Endothelial cell of umbilical vein (primary cell): ENCODE measurements at regions not wholly inside any gene's neighbourhood (a gene's known extent, or its start where the extent isn't known, plus 50 kb on each side); places are given as distances from the start of the nearest gene placed in this dataset.

Experiments
- BruUV-seq: library from RNA; stranded (reverse); fragments of 400-500 nt; replicated peaks from 2 replicates; lab custom pipeline; 2021; lab: Mats Ljungman, UMichigan
- CTCF ChIA-PET: fragments of 300-600, 350-600 bp; sonication (Branson Sonifier 250); formaldehyde crosslinking; loops from one replicate; lab custom pipeline; 2021; ENCODE audit warnings: antibody characterized with exemption, inconsistent platforms; lab: Charles Lee
- POLR2A ChIA-PET: fragments of 300-600, 350-600 bp; sonication (Branson Sonifier 250); formaldehyde crosslinking; loops from one replicate; lab custom pipeline; 2021; ENCODE audit warnings: antibody characterized with exemption, inconsistent platforms; lab: Charles Lee
- DNase-seq: peaks from one replicate; pipeline ENCODE4 v3.0.0-alpha.2; 2011; ENCODE audit warnings: low read depth, low spot score
- FAIRE-seq: peaks from 2 replicates; lab custom pipeline; 2011; peaks lifted over from hg19 to GRCh38; lab: Jason Lieb, UNC
- H2AFZ ChIP-seq: 2 replicates; pipeline ENCODE4 v1.6.0; 2012; ENCODE audit warnings: low read depth, low read length, control low read depth, inconsistent platforms
- H3K27ac ChIP-seq: 2 replicates; pipeline ENCODE4 v1.5.1; 2011; ENCODE audit warnings: low read depth, mild to moderate bottlenecking, control low read depth, low read length, moderate library complexity; ENCODE audit not compliant: insufficient read depth
- H3K27me3 ChIP-seq, 2 experiments: 2 replicates each; pipeline versions ENCODE4 v1.6.0 to v1.6.1; 2011; ENCODE audit warnings: low read length in 2 of 2, mixed read lengths in 1 of 2; ENCODE audit not compliant: control insufficient read depth in 2 of 2, insufficient read depth in 2 of 2
- H3K36me3 ChIP-seq, 2 experiments: 2 replicates in 1 of 2; 3 replicates in 1 of 2; pipeline ENCODE4 v1.5.1; 2011; ENCODE audit warnings: low read length in 2 of 2, mild to moderate bottlenecking in 1 of 2, moderate library complexity in 1 of 2; ENCODE audit not compliant: control insufficient read depth in 2 of 2, insufficient read depth in 2 of 2; ENCODE audit errors: extremely low read depth in 1 of 2
- H3K4me1 ChIP-seq: 3 replicates; pipeline ENCODE4 v1.5.1; 2011; ENCODE audit warnings: mild to moderate bottlenecking, low read length; ENCODE audit not compliant: control insufficient read depth, insufficient read depth; ENCODE audit errors: extremely low read depth
- H3K4me2 ChIP-seq: 2 replicates; pipeline ENCODE4 v1.6.1; 2011; ENCODE audit warnings: low read length, control low read depth, mixed read lengths; ENCODE audit not compliant: insufficient read depth
- H3K4me3 ChIP-seq, 3 experiments: fragments of 200-600 bp in 1 of 3; sonication (generic), shearing (Covaris generic) in 1 of 3; replicated peaks in 1 of 3; 2 replicates each; pipeline ENCODE4 v1.5.1; 2011 to 2016; ENCODE audit warnings: control low read depth in 3 of 3, low read length in 3 of 3, mild to moderate bottlenecking in 2 of 3, inconsistent platforms in 1 of 3, low read depth in 1 of 3, moderate library complexity in 1 of 3; ENCODE audit not compliant: insufficient read depth in 1 of 3
- H3K79me2 ChIP-seq: 2 replicates; pipeline ENCODE4 v1.6.0; 2012; ENCODE audit warnings: low read length, inconsistent platforms; ENCODE audit not compliant: control insufficient read depth, insufficient read depth
- H3K9ac ChIP-seq: replicated peaks from 2 replicates; pipeline ENCODE3; 2011; ENCODE audit warnings: low read length, control low read depth; ENCODE audit not compliant: insufficient read depth; ENCODE audit errors: extremely low read depth
- H3K9me1 ChIP-seq: replicated peaks from 3 replicates; pipeline ENCODE4 v1.6.0; 2011; ENCODE audit warnings: mild to moderate bottlenecking, low read length; ENCODE audit not compliant: control insufficient read depth, insufficient read depth; ENCODE audit errors: extremely low read depth
- H3K9me3 ChIP-seq: replicated peaks from 2 replicates; pipeline ENCODE4 v1.5.1; 2012; ENCODE audit warnings: low read length, inconsistent platforms; ENCODE audit not compliant: control insufficient read depth, insufficient read depth
- H4K20me1 ChIP-seq: replicated peaks from 2 replicates; pipeline ENCODE3; 2011; ENCODE audit warnings: mild to moderate bottlenecking, low read length; ENCODE audit not compliant: control insufficient read depth, insufficient read depth; ENCODE audit errors: extremely low read depth
- EZH2 ChIP-seq: IDR thresholded peaks from 2 replicates; pipeline ENCODE4 v1.6.1; 2012; ENCODE audit warnings: borderline replicate concordance, low read depth, mild to moderate bottlenecking, moderate library complexity, low read length, inconsistent platforms; ENCODE audit not compliant: severe bottlenecking
- FOS ChIP-seq: IDR thresholded peaks from 2 replicates; pipeline ENCODE4 v1.6.1; 2011; ENCODE audit warnings: mild to moderate bottlenecking, low read length, moderate library complexity, borderline replicate concordance; ENCODE audit not compliant: insufficient read depth
- GATA2 ChIP-seq: IDR thresholded peaks from 2 replicates; pipeline ENCODE4 v1.7.0; 2011; ENCODE audit warnings: low read depth, mild to moderate bottlenecking, moderate library complexity, mixed read lengths, low read length; ENCODE audit not compliant: insufficient read length, insufficient read depth
- JUN ChIP-seq: IDR thresholded peaks from 2 replicates; pipeline ENCODE4 v1.6.1; 2011; ENCODE audit warnings: borderline replicate concordance, low read depth; ENCODE audit not compliant: insufficient read length, insufficient read depth
- MAX ChIP-seq: IDR thresholded peaks from 2 replicates; pipeline ENCODE4 v1.6.1; 2011; ENCODE audit not compliant: insufficient read depth, insufficient read length
- MYC ChIP-seq: IDR thresholded peaks from one replicate; pipeline ENCODE4 v1.6.1; 2011; ENCODE audit warnings: mild to moderate bottlenecking, low read depth, low read length
- POLR2A ChIP-seq: IDR thresholded peaks from 2 replicates; pipeline ENCODE4 v1.6.1; 2012; ENCODE audit warnings: low read depth, mild to moderate bottlenecking, control low read depth, low read length
- POLR2AphosphoS5 ChIP-seq: IDR thresholded peaks from 2 replicates; pipeline ENCODE4 v1.6.1; 2012; ENCODE audit warnings: low read depth, mild to moderate bottlenecking, control low read depth, low read length, moderate library complexity; ENCODE audit not compliant: insufficient read depth
- dilution Hi-C: fragments of 300-500 bp; cut with MboI; formaldehyde crosslinking; loops from one replicate; pipeline ENCODE4 v1.15.0; 2019; ENCODE audit warnings: low sequenced_read_pairs; ENCODE audit not compliant: extremely low pct_ligation_motif_present
- intact Hi-C: fragments of 100-400 bp; cut with micrococcal nuclease; formaldehyde crosslinking; loops from one replicate; pipeline ENCODE4 v1.10.0; 2022
- TF ChIP-seq, protein P1 (sequence below), 2 donors: IDR thresholded peaks; 1 replicate in 1 of 2; 2 replicates in 1 of 2; pipeline ENCODE4 v1.5.1; 2011; ENCODE audit warnings: low read length in 2 of 2, mild to moderate bottlenecking in 2 of 2, moderate library complexity in 2 of 2, control low read depth in 1 of 2, inconsistent platforms in 1 of 2, low read depth in 1 of 2; ENCODE audit not compliant: insufficient read depth in 1 of 2; ENCODE audit errors: extremely low read depth in 1 of 2

GRCh38 chr9:115543511-115543910, 425.6 kb upstream of the TNC start:
- Histone ChIP-seq H3K9me3 (no peaks in the 10 kb centered on the region), H3K9me1 (no peaks in the 10 kb centered on the region), H3K4me3 (no peak overlapping the region), H3K9ac (no peak overlapping the region), H3K4me1 (no peaks in the 10 kb centered on the region), H2AFZ (no peak overlapping the region), H3K79me2 (no peaks in the 10 kb centered on the region), H3K27me3 (no peaks in the 10 kb centered on the region), H3K36me3 (no peaks in the 10 kb centered on the region), H4K20me1 (no peaks in the 10 kb centered on the region), H3K4me2 (no peak overlapping the region), H3K27ac (no peak overlapping the region)
- FAIRE-seq (no peak), DNase-seq (no peak)
- no TSS peak for BruUV-seq
- TF ChIP-seq POLR2A (no peak), POLR2AphosphoS5 (no peak), MYC (no peak), GATA2 (no peak), MAX (no peak), EZH2 (no peak), FOS (no peak), JUN (no peak)
- TF ChIP-seq, protein P1, sequence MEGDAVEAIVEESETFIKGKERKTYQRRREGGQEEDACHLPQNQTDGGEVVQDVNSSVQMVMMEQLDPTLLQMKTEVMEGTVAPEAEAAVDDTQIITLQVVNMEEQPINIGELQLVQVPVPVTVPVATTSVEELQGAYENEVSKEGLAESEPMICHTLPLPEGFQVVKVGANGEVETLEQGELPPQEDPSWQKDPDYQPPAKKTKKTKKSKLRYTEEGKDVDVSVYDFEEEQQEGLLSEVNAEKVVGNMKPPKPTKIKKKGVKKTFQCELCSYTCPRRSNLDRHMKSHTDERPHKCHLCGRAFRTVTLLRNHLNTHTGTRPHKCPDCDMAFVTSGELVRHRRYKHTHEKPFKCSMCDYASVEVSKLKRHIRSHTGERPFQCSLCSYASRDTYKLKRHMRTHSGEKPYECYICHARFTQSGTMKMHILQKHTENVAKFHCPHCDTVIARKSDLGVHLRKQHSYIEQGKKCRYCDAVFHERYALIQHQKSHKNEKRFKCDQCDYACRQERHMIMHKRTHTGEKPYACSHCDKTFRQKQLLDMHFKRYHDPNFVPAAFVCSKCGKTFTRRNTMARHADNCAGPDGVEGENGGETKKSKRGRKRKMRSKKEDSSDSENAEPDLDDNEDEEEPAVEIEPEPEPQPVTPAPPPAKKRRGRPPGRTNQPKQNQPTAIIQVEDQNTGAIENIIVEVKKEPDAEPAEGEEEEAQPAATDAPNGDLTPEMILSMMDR (IDR thresholded peaks at IDR 0.05; ENCODE audit: extremely low read depth in 1 of 2, insufficient read depth in 1 of 2, low read depth in 1 of 2, low read length in 2 of 2), result no peak
- dilution Hi-C loops, result no loop called here
- intact Hi-C loops, result no loop called here
- CTCF ChIA-PET, result no interaction called here
- POLR2A ChIA-PET, result no interaction called here
